PC-3 (cell line): ENCODE measurements at regions not wholly inside any gene's neighbourhood (a gene's known extent, or its start where the extent isn't known, plus 50 kb on each side); places are given as distances from the start of the nearest gene placed in this dataset.

Source experiments
- EZH2 ChIP-seq: fragments of 300-600 bp; sonication (generic); IDR thresholded peaks from one replicate; pipeline ENCODE4 v1.6.1; 2017; ENCODE audit warnings: antibody characterized with exemption, mild to moderate bottlenecking, low read length; ENCODE audit not compliant: unreplicated experiment
- TF ChIP-seq, protein P1 (sequence below): fragments of 300-600 bp; sonication (generic); conservative IDR thresholded peaks from 2 replicates; pipeline ENCODE4 v1.5.1; 2017; ENCODE audit warnings: antibody characterized with exemption, low read depth, mild to moderate bottlenecking, low read length

GRCh38 chr5:56733580-56733979 is 81.8 kb upstream of the MAP3K1 start:
- TF ChIP-seq, protein P1, sequence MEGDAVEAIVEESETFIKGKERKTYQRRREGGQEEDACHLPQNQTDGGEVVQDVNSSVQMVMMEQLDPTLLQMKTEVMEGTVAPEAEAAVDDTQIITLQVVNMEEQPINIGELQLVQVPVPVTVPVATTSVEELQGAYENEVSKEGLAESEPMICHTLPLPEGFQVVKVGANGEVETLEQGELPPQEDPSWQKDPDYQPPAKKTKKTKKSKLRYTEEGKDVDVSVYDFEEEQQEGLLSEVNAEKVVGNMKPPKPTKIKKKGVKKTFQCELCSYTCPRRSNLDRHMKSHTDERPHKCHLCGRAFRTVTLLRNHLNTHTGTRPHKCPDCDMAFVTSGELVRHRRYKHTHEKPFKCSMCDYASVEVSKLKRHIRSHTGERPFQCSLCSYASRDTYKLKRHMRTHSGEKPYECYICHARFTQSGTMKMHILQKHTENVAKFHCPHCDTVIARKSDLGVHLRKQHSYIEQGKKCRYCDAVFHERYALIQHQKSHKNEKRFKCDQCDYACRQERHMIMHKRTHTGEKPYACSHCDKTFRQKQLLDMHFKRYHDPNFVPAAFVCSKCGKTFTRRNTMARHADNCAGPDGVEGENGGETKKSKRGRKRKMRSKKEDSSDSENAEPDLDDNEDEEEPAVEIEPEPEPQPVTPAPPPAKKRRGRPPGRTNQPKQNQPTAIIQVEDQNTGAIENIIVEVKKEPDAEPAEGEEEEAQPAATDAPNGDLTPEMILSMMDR = no peak
- TF ChIP-seq EZH2 = no peak
